Liver (tissue), 8 donors: ENCODE measurements at regions not wholly inside any gene's neighbourhood (a gene's known extent, or its start where the extent isn't known, plus 50 kb on each side); places are given as distances from the start of the nearest gene placed in this dataset.

Experiments used
- DNase-seq: peaks from one replicate; pipeline ENCODE4 v3.0.0-alpha.2; 2017; ENCODE audit warnings: low spot score
- H3K27ac ChIP-seq, 2 donors: one replicate each; pipeline ENCODE4 v1.7.0; 2013; ENCODE audit warnings: inconsistent platforms in 2 of 2, low read length in 2 of 2, control low read depth in 1 of 2, low read depth in 1 of 2, mild to moderate bottlenecking in 1 of 2
- H3K27me3 ChIP-seq, 4 donors: one replicate each; pipeline versions ENCODE4 v1.6.1 to v1.7.0; 2013; ENCODE audit warnings: low read length in 3 of 4, inconsistent platforms in 1 of 4, mild to moderate bottlenecking in 1 of 4, moderate library complexity in 1 of 4; ENCODE audit not compliant: control insufficient read depth in 4 of 4, insufficient read depth in 4 of 4
- H3K36me3 ChIP-seq, 4 donors: one replicate each; pipeline versions ENCODE4 v1.6.1 to v1.7.0; 2013; ENCODE audit warnings: low read length in 3 of 4, mild to moderate bottlenecking in 3 of 4, low read depth in 1 of 4, moderate library complexity in 1 of 4; ENCODE audit not compliant: control insufficient read depth in 4 of 4, insufficient read depth in 3 of 4
- H3K4me1 ChIP-seq, 4 donors: one replicate each; pipeline versions ENCODE4 v1.6.1 to v1.7.0; 2013; ENCODE audit warnings: low read length in 3 of 4, mild to moderate bottlenecking in 3 of 4, moderate library complexity in 1 of 4; ENCODE audit not compliant: control insufficient read depth in 4 of 4, insufficient read depth in 4 of 4
- H3K4me3 ChIP-seq, 3 donors: one replicate each; pipeline versions ENCODE4 v1.6.1 to v1.7.0; 2013; ENCODE audit warnings: low read length in 3 of 3, control low read depth in 1 of 3, low read depth in 1 of 3, mild to moderate bottlenecking in 1 of 3
- H3K9ac ChIP-seq, 2 donors: one replicate each; pipeline ENCODE4 v1.7.0; 2013; ENCODE audit warnings: low read length in 2 of 2, mild to moderate bottlenecking in 2 of 2, moderate library complexity in 2 of 2, control low read depth in 1 of 2, low read depth in 1 of 2
- H3K9me3 ChIP-seq, 4 donors: one replicate each; pipeline versions ENCODE4 v1.6.1 to v1.7.0; 2013; ENCODE audit warnings: low read length in 3 of 4; ENCODE audit not compliant: control insufficient read depth in 4 of 4
- CTCF ChIP-seq: fragments of 150-350 bp; IDR thresholded peaks from 2 replicates; pipeline ENCODE4 v1.5.1; 2017; ENCODE audit warnings: improper control_type of control experiment, low read depth, low read length; ENCODE audit not compliant: missing input control
- EGR1 ChIP-seq, 2 donors: IDR thresholded peaks; 2 replicates each; pipeline ENCODE4 v1.6.1; 2016 to 2018; ENCODE audit warnings: antibody characterized with exemption in 2 of 2, low read depth in 2 of 2
- FOXA1 ChIP-seq: IDR thresholded peaks from 2 replicates; pipeline ENCODE4 v1.6.1; 2016; ENCODE audit warnings: antibody characterized with exemption
- FOXA2 ChIP-seq: IDR thresholded peaks from 2 replicates; pipeline ENCODE4 v1.6.1; 2016; ENCODE audit warnings: antibody characterized with exemption
- HNF4A ChIP-seq, 2 donors: conservative IDR thresholded peaks; 2 replicates each; pipeline ENCODE4 v1.6.1; 2016; ENCODE audit warnings: antibody characterized with exemption in 2 of 2, mild to moderate bottlenecking in 2 of 2
- HNF4G ChIP-seq: IDR thresholded peaks from 2 replicates; pipeline ENCODE4 v1.6.1; 2016; ENCODE audit warnings: antibody characterized with exemption
- JUND ChIP-seq, 2 donors: IDR thresholded peaks; 2 replicates each; pipeline ENCODE4 v1.6.1; 2016; ENCODE audit warnings: antibody characterized with exemption in 2 of 2
- MAX ChIP-seq: IDR thresholded peaks from 2 replicates; pipeline ENCODE4 v1.6.1; 2016; ENCODE audit warnings: antibody characterized with exemption
- NR2F2 ChIP-seq: IDR thresholded peaks from 2 replicates; pipeline ENCODE4 v1.6.1; 2016; ENCODE audit warnings: antibody characterized with exemption
- RAD21 ChIP-seq, 2 donors: IDR thresholded peaks; 2 replicates each; pipeline ENCODE4 v1.6.1; 2016; ENCODE audit warnings: antibody characterized with exemption in 2 of 2, mild to moderate bottlenecking in 2 of 2
- REST ChIP-seq: IDR thresholded peaks from 2 replicates; pipeline ENCODE4 v1.6.1; 2016; ENCODE audit warnings: antibody characterized with exemption, mild to moderate bottlenecking
- RXRA ChIP-seq, 2 donors: IDR thresholded peaks; 2 replicates each; pipeline ENCODE4 v1.6.1; 2017 to 2018; ENCODE audit warnings: antibody characterized with exemption in 2 of 2, mild to moderate bottlenecking in 1 of 2
- TAF1 ChIP-seq: conservative IDR thresholded peaks from 2 replicates; pipeline ENCODE4 v1.6.1; 2016; ENCODE audit warnings: antibody characterized with exemption, mild to moderate bottlenecking
- YY1 ChIP-seq: IDR thresholded peaks from 2 replicates; pipeline ENCODE4 v1.6.1; 2016; ENCODE audit warnings: antibody characterized with exemption, mild to moderate bottlenecking
- WGBS: extraction: QIAGEN DNeasy Blood & Tissue Kit; methylation state at CpG from one replicate; pipeline ENCODE4 v1.1.7; 2013; 5-methylcytosine and 5-hydroxymethylcytosine counted together
- TF ChIP-seq, protein P1 (sequence below): IDR thresholded peaks from 2 replicates; pipeline ENCODE4 v1.6.1; 2016; ENCODE audit warnings: antibody characterized with exemption
- donor health status: healthy.
- donor health status: healthy.
- donor health status: healthy.
- donor health status: healthy.
- donor health status: healthy.

DNA sequence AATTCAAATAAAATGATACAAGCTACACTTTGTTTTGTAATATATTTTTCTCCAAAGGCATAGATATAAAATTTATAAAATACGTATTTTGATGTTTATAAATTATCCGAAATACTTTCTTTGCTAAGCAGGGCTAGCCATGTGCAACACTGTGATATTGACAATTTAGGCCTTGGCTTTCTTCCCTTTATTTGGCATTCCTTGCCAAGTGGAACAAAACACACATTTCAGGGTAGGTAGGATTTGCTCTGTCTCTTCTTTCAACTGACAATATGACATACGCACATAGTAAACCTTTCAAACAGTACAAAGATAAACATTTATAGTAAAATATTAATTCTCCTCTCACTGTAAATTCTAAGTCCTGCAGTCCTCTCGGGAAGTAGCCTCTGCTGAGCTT is 103.3 kb upstream of the POT1 start:
- TF ChIP-seq JUND (IDR thresholded peaks at IDR 0.05): no peak
- TF ChIP-seq FOXA2: peak; percentile 53
- TF ChIP-seq, protein P1, sequence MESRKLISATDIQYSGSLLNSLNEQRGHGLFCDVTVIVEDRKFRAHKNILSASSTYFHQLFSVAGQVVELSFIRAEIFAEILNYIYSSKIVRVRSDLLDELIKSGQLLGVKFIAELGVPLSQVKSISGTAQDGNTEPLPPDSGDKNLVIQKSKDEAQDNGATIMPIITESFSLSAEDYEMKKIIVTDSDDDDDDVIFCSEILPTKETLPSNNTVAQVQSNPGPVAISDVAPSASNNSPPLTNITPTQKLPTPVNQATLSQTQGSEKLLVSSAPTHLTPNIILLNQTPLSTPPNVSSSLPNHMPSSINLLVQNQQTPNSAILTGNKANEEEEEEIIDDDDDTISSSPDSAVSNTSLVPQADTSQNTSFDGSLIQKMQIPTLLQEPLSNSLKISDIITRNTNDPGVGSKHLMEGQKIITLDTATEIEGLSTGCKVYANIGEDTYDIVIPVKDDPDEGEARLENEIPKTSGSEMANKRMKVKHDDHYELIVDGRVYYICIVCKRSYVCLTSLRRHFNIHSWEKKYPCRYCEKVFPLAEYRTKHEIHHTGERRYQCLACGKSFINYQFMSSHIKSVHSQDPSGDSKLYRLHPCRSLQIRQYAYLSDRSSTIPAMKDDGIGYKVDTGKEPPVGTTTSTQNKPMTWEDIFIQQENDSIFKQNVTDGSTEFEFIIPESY: no peak
- TF ChIP-seq NR2F2: no peak
- Histone ChIP-seq H3K4me3 (no peak overlapping the region), H3K9me3 (peaks cover 0 to 4% (median 0%) of the 10 kb centered on the region in 4 donors), H3K4me1 (peaks cover 0 to 7% (median 2%) of the 10 kb centered on the region in 4 donors), H3K9ac (no peak overlapping the region), H3K27ac (no peak overlapping the region), H3K27me3 (no peaks in the 10 kb centered on the region), H3K36me3 (no peaks in the 10 kb centered on the region)
- 20% methylated on average over 4 of the region's 4 CpGs for WGBS
- no peak for DNase-seq

DNA sequence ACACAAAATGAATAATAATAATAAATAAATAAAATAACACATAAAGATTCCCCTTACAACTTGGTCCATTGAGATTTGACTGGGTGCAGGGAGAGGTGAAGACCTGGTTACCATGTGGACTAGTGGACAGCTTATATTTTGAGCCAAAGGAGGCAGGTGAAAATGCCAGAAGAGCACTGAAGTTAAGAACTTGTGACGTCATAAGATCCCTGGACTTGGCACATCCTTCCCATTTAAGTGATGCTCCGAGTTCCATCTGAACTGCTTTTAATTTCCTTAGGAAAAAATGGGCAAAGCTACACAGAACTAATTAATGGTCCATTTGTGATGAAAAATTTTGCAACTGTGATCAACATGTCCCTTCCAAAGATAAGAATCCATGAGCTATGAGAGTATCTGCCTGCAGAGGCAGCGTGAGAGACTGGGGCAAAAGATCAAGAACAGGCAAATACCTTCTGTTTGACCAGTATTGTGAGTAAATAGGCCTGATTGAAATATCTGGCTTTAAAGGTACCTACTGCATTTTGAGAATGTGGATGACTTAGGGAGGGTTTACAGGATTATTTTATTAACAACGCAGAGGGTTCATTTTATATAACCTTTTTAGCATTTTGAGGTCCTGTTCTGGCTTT is 101.2 kb upstream of the POT1 start:
- no peak overlapping the region for H3K27ac ChIP-seq
- H3K9me3 ChIP-seq: peaks cover 0 to 4% (median 0%) of the 10 kb centered on the region in 4 donors
- DNase-seq: no peak
- no peak overlapping the region for H3K4me3 ChIP-seq
- H3K9ac ChIP-seq: no peak overlapping the region
- peaks cover 0 to 7% (median 2%) of the 10 kb centered on the region in 4 donors for H3K4me1 ChIP-seq
- H3K27me3 ChIP-seq: no peaks in the 10 kb centered on the region
- H3K36me3 ChIP-seq: no peaks in the 10 kb centered on the region
- WGBS: 48% methylated on average over 4 of the region's 4 CpGs
- TF ChIP-seq RAD21 (IDR thresholded peaks at IDR 0.05) (peak in 1 of 2 donors; percentile 29), HNF4A (conservative IDR thresholded peaks at IDR 0.05) (peak; percentile 33 to 62), REST (no peak)
- TF ChIP-seq, protein P1: no peak

DNA sequence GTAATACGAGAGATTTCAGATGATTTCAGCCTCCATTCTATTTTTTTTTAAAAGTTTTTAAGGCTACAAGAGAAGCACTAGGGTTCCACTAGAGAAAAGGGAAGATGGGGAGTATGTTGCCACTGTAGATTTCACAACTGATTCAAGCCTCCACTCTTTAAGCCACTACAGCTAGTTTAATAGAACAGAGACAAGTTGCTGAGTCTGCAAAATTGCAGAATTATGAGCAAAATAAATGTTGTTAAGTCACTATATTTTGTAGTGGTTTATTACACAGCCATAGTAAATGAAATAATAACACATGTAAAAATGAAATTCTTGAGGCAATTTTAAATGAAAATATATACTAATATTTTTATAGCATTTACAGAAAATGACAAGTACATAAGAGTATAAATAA is 96.0 kb upstream of the POT1 start:
- Histone ChIP-seq H3K4me3 (no peak overlapping the region), H3K27me3 (no peaks in the 10 kb centered on the region), H3K4me1 (no peaks in the 10 kb centered on the region), H3K36me3 (no peaks in the 10 kb centered on the region), H3K27ac (no peak overlapping the region), H3K9me3 (no peaks in the 10 kb centered on the region), H3K9ac (no peak overlapping the region)
- DNase-seq: no peak
- WGBS: 47% methylated on average over 1 of the region's 1 CpG
- TF ChIP-seq RXRA (IDR thresholded peaks at IDR 0.05) (no peak), MAX (no peak), FOXA1 (no peak), EGR1 (IDR thresholded peaks at IDR 0.05; ENCODE audit: low read depth in 2 of 2) (no peak), NR2F2 (no peak), TAF1 (no peak), YY1 (no peak), JUND (IDR thresholded peaks at IDR 0.05) (no peak), HNF4G (no peak), CTCF (no peak), RAD21 (IDR thresholded peaks at IDR 0.05) (no peak)
- TF ChIP-seq, protein P1: no peak
